Smooth muscle cell (in vitro differentiated cells): ENCODE measurements at regions not wholly inside any gene's neighbourhood (a gene's known extent, or its start where the extent isn't known, plus 50 kb on each side); places are given as distances from the start of the nearest gene placed in this dataset.

Experiments
- DNase-seq: peaks from one replicate; lab custom pipeline; 2025; ENCODE audit not compliant: unreplicated experiment; lab: John Stamatoyannopoulos, UW
- H2AFZ ChIP-seq: fragments of 200-600 bp; sonication (generic); 2 replicates; pipeline ENCODE4 v1.6.0; 2016; ENCODE audit warnings: antibody characterized with exemption, low read depth, mild to moderate bottlenecking
- H3F3A ChIP-seq: fragments of 200-600 bp; sonication (generic); 2 replicates; pipeline ENCODE4 v1.6.0; 2017; ENCODE audit warnings: antibody characterized with exemption, low read depth
- H3K27ac ChIP-seq: fragments of 200-600 bp; sonication (generic); 2 replicates; pipeline ENCODE4 v1.5.1; 2016; ENCODE audit warnings: low read depth, mild to moderate bottlenecking
- H3K27me3 ChIP-seq: fragments of 200-600 bp; sonication (generic); 2 replicates; pipeline ENCODE4 v1.6.1; 2016; ENCODE audit warnings: low read depth, mild to moderate bottlenecking
- H3K36me3 ChIP-seq: fragments of 200-600 bp; sonication (generic); 2 replicates; pipeline ENCODE4 v1.5.1; 2016; ENCODE audit warnings: low read depth
- H3K4me1 ChIP-seq: fragments of 200-600 bp; sonication (generic); 2 replicates; pipeline ENCODE4 v1.5.1; 2016; ENCODE audit warnings: low read depth
- H3K4me2 ChIP-seq: fragments of 200-600 bp; sonication (generic); 2 replicates; pipeline ENCODE4 v1.6.0; 2016; ENCODE audit warnings: mild to moderate bottlenecking
- H3K4me3 ChIP-seq: fragments of 200-600 bp; sonication (generic); 2 replicates; pipeline ENCODE4 v1.5.1; 2016; ENCODE audit warnings: mild to moderate bottlenecking
- H3K79me2 ChIP-seq: fragments of 200-600 bp; sonication (generic); 2 replicates; pipeline ENCODE4 v1.6.0; 2016; ENCODE audit warnings: low read depth, mild to moderate bottlenecking
- H3K9ac ChIP-seq: fragments of 200-600 bp; sonication (generic); 2 replicates; pipeline ENCODE4 v1.6.0; 2016; ENCODE audit warnings: low read depth
- H3K9me3 ChIP-seq: fragments of 200-600 bp; sonication (generic); replicated peaks from 2 replicates; pipeline ENCODE4 v1.5.1; 2016; ENCODE audit warnings: low read depth
- H4K20me1 ChIP-seq: fragments of 200-600 bp; sonication (generic); 2 replicates; pipeline ENCODE4 v1.6.0; 2016; ENCODE audit warnings: low read depth
- CTCF ChIP-seq: fragments of 200-600 bp; sonication (generic); IDR thresholded peaks from 2 replicates; pipeline ENCODE4 v1.5.1; 2017; ENCODE audit warnings: borderline replicate concordance, mild to moderate bottlenecking, antibody characterized with exemption; ENCODE audit not compliant: insufficient read depth, poor library complexity, severe bottlenecking
- WGBS: methylation state at CpG from one replicate; pipeline ENCODE4 v1.1.7; 2016; ENCODE audit warnings: low lambda C conversion rate; 5-methylcytosine and 5-hydroxymethylcytosine counted together

GRCh38 chrX:40394302-40394701 lies 186.5 kb upstream of the ATP6AP2 start:
- Histone ChIP-seq H3K9ac (no peak overlapping the region), H3K27ac (no peak overlapping the region), H3K4me1 (no peaks in the 10 kb centered on the region), H3K36me3 (no peaks in the 10 kb centered on the region), H3K4me2 (no peak overlapping the region), H4K20me1 (no peaks in the 10 kb centered on the region), H3K9me3 (no peaks in the 10 kb centered on the region), H2AFZ (no peak overlapping the region), H3K4me3 (no peak overlapping the region), H3K79me2 (no peaks in the 10 kb centered on the region), H3K27me3 (no peaks in the 10 kb centered on the region), H3F3A (no peaks in the 10 kb centered on the region)
- DNase-seq, result no peak
- 92% methylated on average over 5 of the region's 5 CpGs for WGBS
- no peak for TF ChIP-seq CTCF

GRCh38 chrX:40392599-40392998 lies 188.2 kb upstream of the ATP6AP2 start:
- Histone ChIP-seq H3K9me3 (no peaks in the 10 kb centered on the region), H3K27ac (no peak overlapping the region), H3K4me3 (no peak overlapping the region), H3K4me1 (no peaks in the 10 kb centered on the region), H3K9ac (no peak overlapping the region), H4K20me1 (no peaks in the 10 kb centered on the region), H3K27me3 (no peaks in the 10 kb centered on the region), H3F3A (no peaks in the 10 kb centered on the region), H3K36me3 (no peaks in the 10 kb centered on the region), H3K79me2 (no peaks in the 10 kb centered on the region), H3K4me2 (no peak overlapping the region), H2AFZ (no peak overlapping the region)
- WGBS, result 80% methylated on average over 2 of the region's 2 CpGs
- TF ChIP-seq CTCF, result no peak
- DNase-seq, result no peak

GRCh38 chrX:40391662-40392061 lies 189.1 kb upstream of the ATP6AP2 start:
- Histone ChIP-seq H3F3A (no peaks in the 10 kb centered on the region), H3K79me2 (no peaks in the 10 kb centered on the region), H4K20me1 (no peaks in the 10 kb centered on the region), H3K27ac (no peak overlapping the region), H3K4me2 (no peak overlapping the region), H3K4me3 (no peak overlapping the region), H2AFZ (no peak overlapping the region), H3K4me1 (no peaks in the 10 kb centered on the region), H3K9me3 (no peaks in the 10 kb centered on the region), H3K36me3 (no peaks in the 10 kb centered on the region), H3K27me3 (no peaks in the 10 kb centered on the region), H3K9ac (no peak overlapping the region)
- no peak for DNase-seq
- TF ChIP-seq CTCF, result no peak
- WGBS, result 70% methylated on average over 3 of the region's 3 CpGs

- Histone ChIP-seq H3K4me1 (no peaks in the 10 kb centered on the region), H3K27me3 (no peaks in the 10 kb centered on the region), H3K79me2 (no peaks in the 10 kb centered on the region), H3K4me2 (no peak overlapping the region), H3K36me3 (no peaks in the 10 kb centered on the region), H3K4me3 (no peak overlapping the region), H2AFZ (no peak overlapping the region), H3K27ac (no peak overlapping the region), H4K20me1 (no peaks in the 10 kb centered on the region), H3F3A (no peaks in the 10 kb centered on the region), H3K9ac (no peak overlapping the region), H3K9me3 (no peaks in the 10 kb centered on the region)
- no peak for TF ChIP-seq CTCF
- WGBS, result 68% methylated on average over 2 of the region's 2 CpGs
- no peak for DNase-seq
These were observed 191.2 kb upstream of the ATP6AP2 start for GRCh38 chrX:40389555-40389954.
